Glutamatergic neuron (in vitro differentiated cells): ENCODE measurements at regions not wholly inside any gene's neighbourhood (a gene's known extent, or its start where the extent isn't known, plus 50 kb on each side); places are given as distances from the start of the nearest gene placed in this dataset.
"Not testable (repeated sequence)": the region's sequence is repeated elsewhere in the genome, so short reads cannot be mapped to it uniquely, and the experiment has no call there.

Experiments
- DNase-seq: peaks from one replicate; pipeline ENCODE4 v3.0.0; 2022
- H3K27ac Mint-ChIP-seq: one replicate; pipeline ENCODE4 v1.8.0; 2020; ENCODE audit warnings: mild to moderate bottlenecking, mixed read lengths, inconsistent platforms; ENCODE audit not compliant: unreplicated experiment
- H3K27me3 Mint-ChIP-seq: one replicate; pipeline ENCODE4 v1.8.0; 2020; ENCODE audit warnings: mild to moderate bottlenecking, moderate library complexity, mixed read lengths, inconsistent platforms; ENCODE audit not compliant: unreplicated experiment
- H3K36me3 Mint-ChIP-seq: one replicate; pipeline ENCODE4 v1.8.0; 2020; ENCODE audit warnings: mild to moderate bottlenecking, mixed read lengths, inconsistent platforms; ENCODE audit not compliant: unreplicated experiment
- H3K4me1 Mint-ChIP-seq: one replicate; pipeline ENCODE4 v1.8.0; 2020; ENCODE audit warnings: mild to moderate bottlenecking, low read depth, mixed read lengths, inconsistent platforms; ENCODE audit not compliant: unreplicated experiment
- H3K4me3 Mint-ChIP-seq: one replicate; pipeline ENCODE4 v1.8.0; 2020; ENCODE audit warnings: mild to moderate bottlenecking, mixed read lengths, inconsistent platforms; ENCODE audit not compliant: unreplicated experiment
- H3K9me3 Mint-ChIP-seq: one replicate; pipeline ENCODE4 v1.8.0; 2020; ENCODE audit warnings: mild to moderate bottlenecking, moderate library complexity, mixed read lengths, inconsistent platforms; ENCODE audit not compliant: unreplicated experiment

DNA sequence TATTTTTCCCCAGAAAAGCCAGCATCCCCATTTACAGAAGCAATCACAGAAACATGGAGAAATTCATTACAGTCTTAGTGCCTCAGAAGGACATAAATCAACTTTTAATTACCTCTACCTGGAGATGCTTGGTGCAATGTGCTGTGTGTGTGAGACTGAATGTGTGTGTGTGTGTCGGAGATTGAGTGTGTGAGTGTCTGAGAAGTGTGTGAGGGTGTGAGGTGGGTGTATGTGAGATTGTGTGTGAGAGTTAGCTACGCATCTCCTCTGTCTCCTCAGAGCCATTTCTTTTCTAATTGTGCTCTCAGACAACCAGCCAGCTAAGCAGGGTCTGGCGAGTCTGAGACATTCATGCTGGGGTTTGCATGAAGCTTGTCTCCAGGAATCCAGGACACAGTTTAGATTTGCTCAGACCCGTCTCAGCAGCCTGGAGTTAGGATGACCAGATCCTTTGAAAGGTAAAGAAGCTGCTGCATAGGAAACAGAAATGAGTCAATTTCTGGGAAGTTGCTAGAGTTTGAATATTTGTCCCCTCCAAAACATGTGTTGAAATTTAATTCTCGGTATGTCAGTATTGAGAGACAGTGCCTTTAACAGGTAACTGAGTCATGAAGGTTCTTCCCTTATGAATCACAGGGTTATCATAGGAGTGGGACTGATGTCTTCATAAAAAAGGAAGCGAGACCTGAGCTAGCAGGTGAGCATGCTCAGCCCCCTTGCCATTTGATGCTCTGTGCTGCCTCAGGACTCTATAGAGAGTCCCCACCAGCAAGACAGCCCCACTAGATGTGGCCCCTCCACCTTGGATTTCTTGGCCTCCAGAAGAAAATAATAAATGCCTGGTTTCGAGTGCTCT, 199.0 kb upstream of the PLGLB2 start:
- H3K4me3 Mint-ChIP-seq, H3K36me3 Mint-ChIP-seq, H3K9me3 Mint-ChIP-seq, DNase-seq, H3K27ac Mint-ChIP-seq, H3K27me3 Mint-ChIP-seq, H3K4me1 Mint-ChIP-seq: not testable (repeated sequence)

DNA sequence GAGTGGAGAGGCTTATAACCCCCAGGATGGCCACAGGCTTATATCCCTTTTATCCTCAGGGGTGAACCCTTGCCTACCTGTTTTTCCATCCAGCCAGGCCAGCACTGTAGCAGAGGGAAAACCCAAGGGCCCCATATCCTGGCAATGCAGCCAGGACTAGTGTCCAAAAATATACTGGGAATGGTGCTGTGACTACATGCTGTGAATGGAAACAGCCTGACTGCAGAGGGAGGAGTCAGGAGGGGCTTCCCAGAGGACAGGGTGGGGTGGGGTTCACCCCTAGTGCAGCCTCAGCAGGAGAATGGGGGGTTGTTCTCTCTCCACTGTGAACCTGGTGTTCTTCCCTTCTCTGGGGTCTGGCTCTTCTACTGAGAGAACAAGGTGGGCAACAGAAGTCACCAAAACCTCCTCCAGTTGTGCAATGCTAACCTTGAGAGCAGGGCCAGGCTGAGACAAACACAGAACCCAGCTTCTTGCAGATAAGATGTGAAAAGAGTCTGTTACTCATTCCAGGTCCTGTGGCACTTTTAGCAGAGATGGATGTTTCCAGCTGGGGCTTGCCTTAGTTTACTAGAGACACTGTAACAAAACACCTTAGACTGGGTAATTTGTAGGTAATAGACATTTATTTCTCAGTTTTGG, 198.2 kb upstream of the PLGLB2 start:
- not testable (repeated sequence) for H3K27me3 Mint-ChIP-seq, DNase-seq, H3K27ac Mint-ChIP-seq, H3K4me1 Mint-ChIP-seq, H3K9me3 Mint-ChIP-seq, H3K4me3 Mint-ChIP-seq, H3K36me3 Mint-ChIP-seq

- H3K36me3 Mint-ChIP-seq, H3K27me3 Mint-ChIP-seq, H3K9me3 Mint-ChIP-seq, DNase-seq, H3K27ac Mint-ChIP-seq, H3K4me1 Mint-ChIP-seq, H3K4me3 Mint-ChIP-seq: not testable (repeated sequence)
Observed at GRCh38 chr2:87554678-87555077, 193.2 kb upstream of the PLGLB2 start.

DNA sequence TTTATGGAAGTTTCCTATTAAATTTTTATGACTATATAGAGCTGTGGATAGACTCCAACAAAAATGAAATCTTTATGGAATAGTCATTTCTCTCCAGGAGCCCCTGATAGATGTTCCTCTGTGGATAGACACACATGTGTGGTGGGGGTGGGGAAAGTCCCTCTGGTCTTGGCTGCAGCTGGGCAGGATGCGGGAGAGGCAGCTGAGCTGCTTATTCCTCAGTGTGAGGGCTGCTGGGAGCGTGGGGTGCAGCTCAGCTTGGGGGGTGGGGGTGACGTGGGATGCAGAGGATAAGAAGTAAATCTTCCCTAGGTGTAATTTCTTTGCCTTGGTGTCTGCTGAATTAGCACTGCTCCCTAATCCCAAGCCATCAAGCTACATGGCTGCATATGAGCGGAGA, 192.8 kb upstream of the PLGLB2 start:
- not testable (repeated sequence) for H3K36me3 Mint-ChIP-seq, H3K27me3 Mint-ChIP-seq, H3K27ac Mint-ChIP-seq, H3K4me1 Mint-ChIP-seq, DNase-seq, H3K4me3 Mint-ChIP-seq, H3K9me3 Mint-ChIP-seq

- DNase-seq, H3K27ac Mint-ChIP-seq, H3K36me3 Mint-ChIP-seq, H3K27me3 Mint-ChIP-seq, H3K4me1 Mint-ChIP-seq, H3K4me3 Mint-ChIP-seq, H3K9me3 Mint-ChIP-seq: not testable (repeated sequence)
Observed at GRCh38 chr2:87559001-87559400, 188.9 kb upstream of the PLGLB2 start.

DNA sequence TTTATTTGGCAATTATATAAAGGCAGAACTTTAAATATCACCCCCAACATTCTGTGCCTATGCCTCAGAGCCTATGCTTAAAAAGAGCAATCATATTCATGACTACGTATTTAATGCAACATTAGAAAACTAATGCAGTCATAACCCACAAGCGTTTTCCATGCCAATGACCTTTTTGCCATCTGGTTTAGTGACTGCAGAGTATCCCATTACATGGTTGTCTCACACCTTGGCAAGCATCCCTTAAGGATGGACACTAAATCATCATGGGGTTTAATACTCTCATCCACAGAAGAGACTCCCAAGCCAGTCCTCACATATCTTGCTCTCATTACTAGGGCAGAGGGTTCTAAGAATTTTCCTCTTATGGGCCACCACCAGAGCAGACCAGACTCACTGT, 188.2 kb upstream of the PLGLB2 start:
- H3K4me1 Mint-ChIP-seq, H3K27ac Mint-ChIP-seq, DNase-seq, H3K27me3 Mint-ChIP-seq, H3K36me3 Mint-ChIP-seq, H3K4me3 Mint-ChIP-seq, H3K9me3 Mint-ChIP-seq: not testable (repeated sequence)

- not testable (repeated sequence) for H3K27me3 Mint-ChIP-seq, H3K9me3 Mint-ChIP-seq, H3K4me1 Mint-ChIP-seq, H3K36me3 Mint-ChIP-seq, DNase-seq, H3K27ac Mint-ChIP-seq, H3K4me3 Mint-ChIP-seq
Observed at GRCh38 chr2:87565116-87565515, 182.8 kb upstream of the PLGLB2 start.

- H3K27ac Mint-ChIP-seq, H3K4me3 Mint-ChIP-seq, H3K9me3 Mint-ChIP-seq, DNase-seq, H3K27me3 Mint-ChIP-seq, H3K36me3 Mint-ChIP-seq, H3K4me1 Mint-ChIP-seq: not testable (repeated sequence)
Observed at GRCh38 chr2:87566531-87566930, 181.4 kb upstream of the PLGLB2 start.

DNA sequence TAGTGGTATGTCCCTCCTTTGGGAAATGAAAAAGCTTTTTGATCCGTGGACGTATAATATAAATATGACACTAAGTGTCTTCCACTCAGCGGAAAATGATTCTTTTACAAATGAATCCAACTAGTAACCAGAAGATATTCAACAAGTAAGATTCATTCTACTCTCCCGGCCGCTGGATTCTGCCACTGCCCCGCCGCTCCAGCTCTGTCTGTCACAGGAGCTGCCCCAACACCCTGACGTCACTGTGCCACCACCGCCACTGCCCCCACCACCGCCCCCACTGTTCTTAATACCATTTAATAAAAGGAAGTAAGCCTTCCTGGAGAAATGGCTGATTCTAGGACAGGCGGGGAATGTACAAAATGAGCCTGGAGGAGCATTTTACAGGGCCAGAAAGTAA, 180.8 kb upstream of the PLGLB2 start:
- not testable (repeated sequence) for DNase-seq, H3K9me3 Mint-ChIP-seq, H3K36me3 Mint-ChIP-seq, H3K4me3 Mint-ChIP-seq, H3K27ac Mint-ChIP-seq, H3K27me3 Mint-ChIP-seq, H3K4me1 Mint-ChIP-seq

DNA sequence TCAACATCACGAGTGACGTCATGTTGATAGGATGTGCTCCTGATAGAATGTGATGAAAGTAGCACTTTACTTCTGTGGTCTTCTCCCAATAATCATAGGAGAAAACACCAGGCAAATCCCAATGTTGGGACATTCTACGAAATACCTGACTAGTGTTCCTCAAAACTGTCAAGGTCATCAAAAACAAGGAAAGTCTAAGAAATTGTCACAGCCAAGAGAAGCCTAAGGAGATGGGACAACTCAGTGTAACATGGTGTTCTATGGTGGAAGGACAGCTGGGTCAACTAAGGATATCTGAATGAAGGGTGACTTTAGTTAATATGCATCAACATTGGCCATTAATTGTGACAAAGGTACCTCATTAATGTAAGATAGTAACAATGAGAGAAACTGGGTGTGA, 180.0 kb upstream of the PLGLB2 start:
- not testable (repeated sequence) for H3K9me3 Mint-ChIP-seq, H3K27ac Mint-ChIP-seq, H3K4me3 Mint-ChIP-seq, DNase-seq, H3K27me3 Mint-ChIP-seq, H3K36me3 Mint-ChIP-seq, H3K4me1 Mint-ChIP-seq

- H3K27ac Mint-ChIP-seq, H3K9me3 Mint-ChIP-seq, H3K27me3 Mint-ChIP-seq, DNase-seq, H3K4me1 Mint-ChIP-seq, H3K36me3 Mint-ChIP-seq, H3K4me3 Mint-ChIP-seq: not testable (repeated sequence)
Observed at GRCh38 chr2:87568554-87569278, 179.2 kb upstream of the PLGLB2 start.

DNA sequence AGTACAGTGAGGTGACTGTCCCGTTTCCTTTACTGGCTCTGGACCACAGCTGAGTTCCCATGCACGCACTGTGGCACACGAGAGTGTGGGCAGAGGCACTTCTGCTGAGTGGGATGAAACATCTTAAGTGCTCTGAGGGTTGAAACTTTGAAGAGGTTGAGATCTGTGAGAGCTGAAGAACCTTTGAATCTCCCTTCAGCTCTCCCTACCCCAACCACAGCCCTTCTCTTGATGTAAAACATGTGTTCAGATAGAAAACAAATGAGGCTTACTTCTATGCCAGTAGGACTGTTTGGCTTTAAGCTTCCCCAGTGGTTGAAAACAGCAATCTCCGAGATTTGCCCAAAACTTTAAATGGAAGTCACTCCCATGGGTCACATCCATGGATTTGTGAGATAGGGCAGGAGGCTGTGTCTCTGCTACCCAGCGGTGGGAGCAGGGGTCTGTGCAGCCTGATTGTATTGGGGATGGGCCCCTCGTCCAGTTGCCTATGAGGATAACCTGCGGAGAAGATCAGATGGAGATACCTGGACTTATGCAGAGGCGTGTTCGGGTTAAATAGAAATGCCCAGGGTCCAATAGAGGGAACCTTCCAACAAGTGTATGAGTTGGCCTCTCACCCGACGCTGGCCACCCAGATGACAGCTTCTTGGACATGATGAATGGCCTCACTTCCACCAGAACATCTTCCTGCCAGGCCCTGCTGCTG, 178.0 kb upstream of the PLGLB2 start:
- H3K36me3 Mint-ChIP-seq, H3K27ac Mint-ChIP-seq, H3K4me1 Mint-ChIP-seq, H3K9me3 Mint-ChIP-seq, H3K4me3 Mint-ChIP-seq, H3K27me3 Mint-ChIP-seq, DNase-seq: not testable (repeated sequence)
